GM21825 (cell line): ENCODE measurements at regions not wholly inside any gene's neighbourhood (a gene's known extent, or its start where the extent isn't known, plus 50 kb on each side); places are given as distances from the start of the nearest gene placed in this dataset.

Experiments
- ATAC-seq: cut with Tn5 transposase; IDR thresholded peaks from one replicate; pipeline ENCODE4 v1.9.1; 2021; ENCODE audit warnings: mild to moderate bottlenecking, moderate library complexity; ENCODE audit not compliant: unreplicated experiment

- no peak for ATAC-seq
Observed at GRCh38 chr2:223545830-223546229, 56.3 kb downstream of the SCG2 start.
